CD4-positive, alpha-beta T cell treated with Interleukin-4 for 1 hour (primary cell): ENCODE measurements at regions not wholly inside any gene's neighbourhood (a gene's known extent, or its start where the extent isn't known, plus 50 kb on each side); places are given as distances from the start of the nearest gene placed in this dataset.

Source experiments
- DNase-seq, 2 donors: peaks; one replicate each; pipeline ENCODE4 v3.0.0-alpha.2; 2020 to 2022

GRCh38 chr10:130854151-130854550 is 457.4 kb downstream of the TCERG1L start:
- no peak for DNase-seq

GRCh38 chr10:130857631-130858295 is 453.8 kb downstream of the TCERG1L start:
- DNase-seq: no peak

- DNase-seq: no peak
Observed at GRCh38 chr10:130858626-130859025, 452.9 kb downstream of the TCERG1L start.

- DNase-seq: no peak
Observed at GRCh38 chr10:130859427-130859826, 452.1 kb downstream of the TCERG1L start.

GRCh38 chr10:130862122-130862521 is 449.4 kb downstream of the TCERG1L start:
- no peak for DNase-seq

- no peak for DNase-seq
Observed at GRCh38 chr10:130862626-130863025, 448.9 kb downstream of the TCERG1L start.

GRCh38 chr10:130863044-130863443 is 448.5 kb downstream of the TCERG1L start:
- DNase-seq: no peak

- no peak for DNase-seq
Observed at GRCh38 chr10:130864961-130865818, 446.3 kb downstream of the TCERG1L start.

- no peak for DNase-seq
Observed at GRCh38 chr10:130866857-130867256, 444.7 kb downstream of the TCERG1L start.

GRCh38 chr10:130867446-130868194 is 443.9 kb downstream of the TCERG1L start:
- no peak for DNase-seq

GRCh38 chr10:130869179-130869841 is 442.2 kb downstream of the TCERG1L start:
- no peak for DNase-seq

- DNase-seq: no peak
Observed at GRCh38 chr10:130871406-130871805, 440.1 kb downstream of the TCERG1L start.

- no peak for DNase-seq
Observed at GRCh38 chr10:130873636-130874035, 437.9 kb downstream of the TCERG1L start.

GRCh38 chr10:130875116-130875515 is 436.4 kb downstream of the TCERG1L start:
- DNase-seq: no peak

- DNase-seq: no peak
Observed at GRCh38 chr10:130875897-130876472, 435.5 kb downstream of the TCERG1L start.

- no peak for DNase-seq
Observed at GRCh38 chr10:130877126-130877525, 434.4 kb downstream of the TCERG1L start.

GRCh38 chr10:130878131-130878530 is 433.4 kb downstream of the TCERG1L start:
- no peak for DNase-seq

- no peak for DNase-seq
Observed at GRCh38 chr10:130882906-130883305, 428.6 kb downstream of the TCERG1L start.

- DNase-seq: no peak
Observed at GRCh38 chr10:130884456-130884855, 427.1 kb downstream of the TCERG1L start.

GRCh38 chr10:130885021-130885655 is 426.4 kb downstream of the TCERG1L start:
- DNase-seq: no peak

- no peak for DNase-seq
Observed at GRCh38 chr10:130887170-130887569, 424.4 kb downstream of the TCERG1L start.

- DNase-seq: no peak
Observed at GRCh38 chr10:130888493-130888892, 423.0 kb downstream of the TCERG1L start.
